GM18520 (cell line): ENCODE measurements at regions not wholly inside any gene's neighbourhood (a gene's known extent, or its start where the extent isn't known, plus 50 kb on each side); places are given as distances from the start of the nearest gene placed in this dataset.

Experiments used
- ATAC-seq: cut with Tn5 transposase; IDR thresholded peaks from one replicate; pipeline ENCODE4 v1.9.1; 2021; ENCODE audit not compliant: unreplicated experiment

DNA sequence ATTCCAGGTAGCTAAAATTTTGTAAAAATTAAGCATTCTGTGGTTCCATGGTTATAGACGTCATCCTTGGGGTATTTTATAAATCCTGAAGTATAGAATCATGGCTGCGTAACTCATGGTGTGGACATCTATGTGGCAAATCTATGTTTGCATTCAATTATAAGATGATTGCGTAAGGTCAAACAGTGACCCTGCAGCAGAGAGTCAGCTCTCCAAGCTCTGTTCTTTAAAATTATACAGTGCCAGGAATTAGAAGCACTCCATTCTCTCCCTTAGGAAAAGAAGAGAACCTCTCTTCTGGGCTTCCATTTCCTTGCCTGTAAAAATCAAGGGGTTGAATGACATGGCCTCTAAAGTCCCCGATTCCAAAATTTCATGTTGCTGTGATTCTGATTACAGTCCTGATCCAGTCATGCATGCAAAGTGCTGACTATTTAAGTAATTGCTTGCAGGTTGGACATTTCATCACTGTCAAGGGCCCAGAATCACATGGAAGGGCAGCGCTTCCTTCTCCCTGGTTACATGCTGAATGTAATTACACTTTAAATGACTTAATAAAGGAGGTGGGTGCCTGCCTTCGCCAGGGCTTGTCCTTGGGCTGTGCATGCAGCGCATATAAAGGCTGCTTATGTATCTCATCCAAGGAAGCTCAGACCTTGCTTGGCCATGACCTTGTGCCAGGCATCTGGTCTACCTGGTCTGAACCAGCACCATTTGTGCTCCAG lies 550.7 kb downstream of the TYW1 start:
- no peak for ATAC-seq

DNA sequence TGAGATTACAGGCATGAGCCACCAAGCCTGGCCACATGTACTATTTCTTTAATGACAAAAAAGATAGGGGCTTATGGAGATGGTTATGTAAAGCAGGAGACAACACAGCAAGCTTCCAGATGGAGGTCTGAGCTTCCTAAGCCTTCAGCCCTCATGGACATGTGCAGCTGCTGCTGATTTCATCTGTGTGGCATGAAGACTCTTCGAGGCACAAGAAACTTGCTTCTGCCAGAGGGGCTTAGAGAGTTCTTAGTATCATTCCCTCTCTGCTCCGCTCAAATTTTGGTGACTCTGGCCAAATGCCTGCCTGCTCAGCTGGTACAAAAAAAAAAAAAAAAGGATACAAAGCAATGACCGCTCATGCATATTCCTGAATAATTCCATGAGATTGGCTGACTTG lies 552.5 kb downstream of the TYW1 start:
- no peak for ATAC-seq

DNA sequence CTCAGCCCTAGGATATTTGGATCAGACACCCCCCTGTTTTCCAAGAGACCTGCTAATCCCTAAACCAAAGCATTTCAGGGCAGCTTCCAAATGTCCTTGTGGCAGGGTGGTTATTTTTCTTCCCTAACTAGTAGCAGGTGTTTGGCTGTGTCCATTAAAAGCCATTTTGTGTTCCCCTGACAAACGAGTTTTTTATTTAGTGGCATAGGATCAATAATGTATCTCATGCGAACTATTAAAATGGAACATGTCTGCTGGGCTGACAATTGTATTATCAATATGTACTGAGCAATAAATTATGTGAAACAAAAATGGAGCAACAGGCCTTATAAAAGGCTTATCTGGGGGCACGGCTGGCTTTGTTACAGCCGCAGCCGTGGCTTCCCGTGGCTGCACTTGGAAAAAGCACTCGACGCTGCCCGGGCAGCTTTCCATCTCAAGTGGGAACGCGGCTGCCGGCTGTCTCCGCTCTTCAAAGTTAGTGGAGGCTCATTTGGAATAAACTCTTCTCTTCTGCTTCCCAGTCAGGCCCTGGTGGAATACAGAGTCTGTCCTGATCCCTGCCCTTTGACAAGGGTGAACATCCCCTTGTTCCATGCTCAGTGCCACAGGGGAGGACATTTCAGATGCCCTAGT lies 554.3 kb downstream of the TYW1 start:
- ATAC-seq: no peak

DNA sequence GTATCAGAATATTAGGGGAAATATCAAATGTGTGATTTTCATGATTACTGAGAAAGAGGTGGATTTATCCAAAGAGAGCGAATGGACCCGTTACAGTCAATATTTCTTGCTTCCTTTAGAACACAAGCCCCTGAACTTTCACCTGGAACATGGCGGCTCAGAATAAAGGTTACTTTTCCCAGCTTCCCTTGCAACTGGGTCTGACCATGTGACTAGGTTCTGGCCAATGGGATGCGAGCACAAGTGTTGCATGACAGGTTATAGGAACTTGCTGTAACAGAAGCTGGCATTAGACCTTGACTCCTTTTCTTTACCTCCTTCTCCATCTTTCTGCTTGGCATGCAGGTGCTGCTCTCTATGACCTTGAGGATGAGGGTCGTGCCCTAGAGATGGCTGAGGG lies 556.1 kb downstream of the TYW1 start:
- no peak for ATAC-seq

DNA sequence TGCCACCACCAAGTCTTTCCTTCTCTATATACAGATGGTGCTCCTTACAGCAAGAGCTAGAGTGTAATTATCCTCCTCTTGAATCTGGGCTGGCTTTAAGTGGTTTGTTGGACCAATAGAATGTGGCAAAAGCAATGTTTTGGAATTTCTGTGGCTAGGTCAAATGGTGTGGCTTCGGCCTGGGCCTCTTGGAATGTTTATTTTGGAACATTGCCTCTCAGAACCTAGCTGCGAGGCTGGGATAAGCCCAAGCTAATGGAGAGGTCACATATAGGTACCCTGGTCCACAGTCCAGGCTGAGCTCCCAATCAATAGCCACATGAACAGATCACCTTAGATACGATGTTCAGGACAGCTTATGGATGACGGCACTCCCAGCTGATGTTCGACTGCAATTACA lies 556.7 kb downstream of the TYW1 start:
- no peak for ATAC-seq

DNA sequence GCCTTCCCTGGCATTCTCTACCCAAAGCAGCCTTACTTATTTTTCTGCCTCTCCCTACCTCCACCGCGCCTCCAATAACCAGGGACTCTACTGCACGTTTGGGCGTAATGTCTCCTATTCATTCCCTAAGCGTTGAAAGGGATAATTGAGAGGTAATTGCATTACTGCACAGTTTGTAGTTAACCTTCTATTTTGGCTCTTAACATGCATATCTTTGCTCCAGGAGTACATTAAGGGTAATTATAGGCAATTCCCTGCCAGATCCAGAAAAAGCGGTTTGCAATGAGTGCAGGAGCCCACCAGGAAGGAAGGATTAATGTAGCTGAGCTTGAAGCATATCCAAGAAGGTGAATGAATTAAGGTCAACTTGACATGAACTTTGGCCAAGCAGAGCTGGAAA lies 558.4 kb downstream of the TYW1 start:
- ATAC-seq: no peak

DNA sequence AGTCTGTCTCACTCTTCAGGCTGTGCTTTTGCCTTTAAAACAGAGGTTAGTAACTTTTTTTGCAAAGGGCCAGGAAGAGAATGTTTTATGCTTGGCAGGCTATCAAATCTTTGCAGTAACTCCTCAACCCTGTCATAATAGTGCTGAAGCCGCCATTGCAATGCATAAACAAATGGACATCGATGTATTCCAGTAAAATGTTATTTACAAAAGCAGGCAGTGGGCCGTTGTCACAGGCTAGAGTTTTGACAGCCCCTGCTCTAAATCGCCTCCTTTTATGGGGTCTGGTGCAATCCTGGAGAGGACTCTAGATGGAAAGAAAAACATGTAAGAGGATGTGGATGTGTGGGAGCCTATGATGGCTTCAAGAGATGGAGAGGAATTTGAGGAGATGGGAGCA lies 568.3 kb downstream of the TYW1 start:
- no peak for ATAC-seq

DNA sequence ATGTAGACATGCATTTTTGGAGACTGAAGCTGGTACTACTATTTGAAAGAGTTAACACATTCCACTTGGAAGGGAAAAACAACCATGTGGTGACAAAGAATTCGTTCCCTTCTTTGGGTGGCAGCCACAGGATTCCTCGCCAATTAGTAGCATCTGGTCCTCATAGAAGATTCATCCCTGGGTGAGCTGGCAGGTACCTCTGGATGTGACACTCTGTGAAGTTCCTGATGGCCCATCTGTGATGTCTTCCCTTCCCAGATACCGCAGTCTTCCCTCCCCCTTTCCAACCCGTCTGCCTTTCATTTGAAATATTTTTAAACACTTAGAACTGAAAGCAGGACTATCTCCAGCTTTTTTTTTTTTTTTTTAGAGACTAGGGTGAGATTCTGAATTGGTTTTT lies 569.5 kb downstream of the TYW1 start:
- ATAC-seq: no peak

DNA sequence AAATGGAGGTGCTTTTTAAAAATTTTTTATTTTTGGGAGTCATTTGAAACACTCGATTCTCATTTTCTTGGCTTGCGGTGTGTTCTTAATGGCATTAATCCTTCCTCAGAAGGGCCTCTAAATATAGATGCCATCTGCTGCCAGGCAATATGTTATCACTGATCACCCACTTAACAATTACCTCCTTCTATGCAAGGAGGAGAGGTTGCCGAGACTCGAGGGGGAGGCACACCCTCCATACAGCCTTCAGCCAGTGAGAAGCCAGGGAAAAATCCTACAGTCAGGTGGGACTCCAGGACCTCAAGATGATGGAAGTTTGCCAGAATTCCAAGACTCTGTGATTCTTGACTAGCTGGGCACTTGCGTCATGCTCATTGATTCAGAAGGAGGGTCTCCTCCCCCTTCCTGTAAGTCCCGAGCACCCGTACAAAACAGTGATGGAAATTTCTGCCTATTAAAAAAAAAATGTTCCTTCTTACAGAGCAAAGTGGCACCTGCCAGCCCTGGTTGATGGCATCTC lies 574.5 kb downstream of the TYW1 start:
- ATAC-seq: no peak

DNA sequence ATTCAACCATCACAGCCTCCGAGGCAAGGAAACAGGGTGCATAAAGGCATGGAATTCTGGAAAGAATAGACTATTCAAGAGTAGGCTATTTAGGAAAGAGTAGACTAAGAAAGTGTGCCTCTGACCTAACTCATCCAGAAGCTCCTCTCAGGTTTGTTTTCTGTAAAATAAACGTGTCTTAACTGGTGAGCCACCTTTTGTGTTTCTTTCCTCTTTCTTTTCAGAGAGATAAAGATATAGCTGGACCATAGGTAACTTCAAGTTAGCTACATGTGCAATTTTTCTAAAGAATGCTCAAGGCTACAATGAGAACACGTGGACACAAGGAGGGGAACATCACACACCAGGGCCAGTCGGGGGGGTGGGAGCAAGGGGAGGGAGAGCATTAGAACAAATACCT lies 577.0 kb downstream of the TYW1 start:
- no peak for ATAC-seq

DNA sequence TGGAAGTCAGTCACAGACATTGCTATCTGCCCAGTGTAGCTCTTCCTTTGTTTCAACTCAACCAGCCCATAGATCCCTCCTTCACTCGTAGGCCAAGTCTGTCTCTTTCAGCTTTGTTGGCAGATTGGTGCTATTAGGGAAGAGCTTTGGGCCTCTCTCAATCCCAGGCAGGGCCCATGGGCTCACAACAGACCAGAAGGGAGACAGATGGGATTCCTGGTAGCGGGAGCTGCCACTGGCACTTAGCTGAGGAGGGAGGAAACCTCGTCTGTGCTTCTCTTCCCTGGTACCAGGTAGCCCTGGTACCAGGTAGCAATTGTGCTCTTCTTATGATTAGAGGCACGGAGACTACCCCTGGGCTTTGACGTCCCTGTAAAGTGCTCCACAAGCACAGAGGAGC lies 592.0 kb downstream of the TYW1 start:
- no peak for ATAC-seq

DNA sequence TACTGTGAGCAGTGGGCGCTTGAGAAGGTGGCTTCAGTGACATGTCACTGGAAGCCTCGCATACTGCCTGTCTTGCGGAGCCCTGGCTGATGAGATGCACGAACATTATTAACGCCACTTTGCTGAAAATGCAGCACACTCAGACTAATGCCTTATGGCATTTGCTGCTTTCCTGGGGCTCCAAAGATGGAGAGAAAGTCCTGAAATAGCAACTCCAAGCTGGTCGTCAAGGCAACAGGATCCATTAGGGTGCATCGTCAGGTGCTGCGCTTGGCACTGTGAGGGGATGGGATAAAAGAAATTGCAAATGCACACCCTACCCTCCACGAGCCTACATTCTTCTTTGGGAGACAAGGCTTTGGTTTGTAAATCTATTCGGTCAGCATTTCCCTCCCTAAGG lies 592.5 kb downstream of the TYW1 start:
- no peak for ATAC-seq

DNA sequence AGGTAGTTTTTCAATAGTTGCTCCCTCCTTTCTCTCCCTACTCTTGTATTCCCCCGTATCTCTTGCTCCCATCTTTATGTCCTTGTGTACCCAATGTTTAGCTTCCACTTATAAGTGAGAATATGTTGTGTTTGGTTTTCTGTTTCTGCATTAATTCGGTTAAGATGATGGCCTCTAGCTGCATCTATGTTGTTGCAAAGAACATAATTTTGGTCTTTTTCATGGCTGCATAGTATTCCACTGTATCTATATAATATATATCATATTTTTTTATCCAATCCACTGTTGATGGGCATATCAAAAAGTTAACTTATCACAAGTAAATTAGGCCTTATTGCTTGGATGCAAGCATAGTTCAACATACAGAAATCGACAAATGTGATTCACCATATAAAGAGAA lies 594.0 kb downstream of the TYW1 start:
- ATAC-seq: no peak

DNA sequence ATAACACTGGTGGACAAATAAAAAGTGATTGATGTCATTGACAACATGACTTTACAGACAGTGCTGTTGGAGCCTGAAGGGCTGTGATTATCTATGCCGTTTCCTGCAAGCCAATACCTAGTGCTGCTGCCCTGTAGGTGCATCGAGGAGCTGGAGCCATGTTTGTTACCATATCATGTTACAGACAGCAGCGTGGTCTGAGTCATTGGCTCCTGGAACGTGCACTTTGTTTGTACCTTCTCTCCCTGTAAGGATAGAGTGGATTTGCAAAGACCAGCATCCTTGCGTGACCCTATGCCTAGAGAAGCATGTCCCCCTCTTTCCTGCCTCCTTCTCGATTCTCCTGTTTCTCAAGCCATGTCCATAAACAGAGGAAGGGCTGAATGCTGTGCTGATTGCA lies 597.2 kb downstream of the TYW1 start:
- ATAC-seq: no peak

DNA sequence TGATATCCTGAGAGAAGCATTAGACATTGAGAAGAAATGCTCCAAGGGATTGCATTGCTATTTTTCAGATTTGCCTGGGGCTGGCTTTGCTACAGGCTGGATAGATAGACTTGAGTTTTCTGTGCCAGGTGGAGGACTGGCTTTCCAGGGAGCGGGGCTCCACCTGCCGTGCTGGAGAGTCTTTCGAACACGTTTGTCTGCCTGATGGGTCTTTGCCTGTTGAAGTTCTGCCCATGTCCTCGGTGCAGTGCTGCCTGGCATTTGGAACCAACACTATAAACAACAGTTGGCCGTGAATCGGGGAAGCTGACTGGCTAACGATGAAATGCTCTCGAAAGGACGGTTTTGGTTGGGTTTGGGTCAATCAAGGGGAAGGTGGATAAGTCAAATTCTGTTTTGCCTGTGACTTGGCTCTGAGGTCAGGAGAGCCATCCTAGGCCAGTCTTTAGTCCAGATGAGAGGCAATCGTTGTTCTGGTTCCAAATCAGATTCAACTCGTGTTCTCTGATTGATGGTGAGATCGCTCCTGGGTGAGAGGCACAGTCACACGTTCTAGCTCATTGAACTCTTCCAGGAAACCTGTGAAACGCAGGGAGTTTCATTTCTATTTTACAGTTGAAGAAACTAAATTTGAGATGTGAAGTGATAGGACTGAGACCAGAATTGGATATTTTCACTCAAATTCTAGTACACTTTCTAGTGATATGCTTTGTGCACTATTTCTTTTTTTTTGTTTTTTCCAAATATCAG lies 599.0 kb downstream of the TYW1 start:
- ATAC-seq: no peak

DNA sequence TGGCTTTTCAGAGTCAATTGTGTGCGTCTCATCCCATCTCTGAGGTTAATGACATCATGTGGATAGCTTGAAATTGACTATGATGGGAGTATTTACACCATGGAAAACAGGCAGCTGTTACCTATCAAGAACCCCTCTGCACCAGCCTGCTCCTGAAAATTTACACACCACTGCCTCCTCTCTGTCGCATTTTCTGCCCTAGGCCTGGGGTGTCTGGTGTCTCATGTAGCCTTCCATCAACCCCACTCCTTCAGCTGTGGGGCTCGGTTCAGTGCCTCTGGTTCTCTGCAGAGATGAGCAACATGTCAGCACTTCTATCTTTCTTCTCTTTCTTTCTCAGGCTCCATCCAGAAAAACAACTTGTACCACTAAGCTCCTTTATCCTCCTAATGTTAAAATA lies 600.5 kb downstream of the TYW1 start:
- ATAC-seq: no peak

DNA sequence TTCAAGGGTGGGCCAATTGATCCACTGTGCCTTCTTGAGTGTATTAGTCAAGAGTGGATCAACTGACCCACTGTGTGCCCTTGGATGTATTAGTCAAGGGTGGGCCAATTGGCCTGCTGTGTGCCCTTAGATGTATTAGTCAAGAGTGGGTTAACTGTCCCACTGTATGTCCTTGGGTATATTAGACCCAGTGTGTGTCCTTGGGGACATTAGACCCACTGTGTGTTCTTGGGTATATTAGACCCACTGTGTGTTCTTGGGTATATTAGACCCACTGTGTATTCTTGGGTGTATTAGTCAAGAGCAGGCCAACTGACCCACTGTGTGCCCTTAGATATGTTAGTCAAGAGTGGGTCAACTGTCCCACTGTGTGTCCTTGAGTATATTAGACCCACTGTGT lies 601.8 kb downstream of the TYW1 start:
- ATAC-seq: no peak

DNA sequence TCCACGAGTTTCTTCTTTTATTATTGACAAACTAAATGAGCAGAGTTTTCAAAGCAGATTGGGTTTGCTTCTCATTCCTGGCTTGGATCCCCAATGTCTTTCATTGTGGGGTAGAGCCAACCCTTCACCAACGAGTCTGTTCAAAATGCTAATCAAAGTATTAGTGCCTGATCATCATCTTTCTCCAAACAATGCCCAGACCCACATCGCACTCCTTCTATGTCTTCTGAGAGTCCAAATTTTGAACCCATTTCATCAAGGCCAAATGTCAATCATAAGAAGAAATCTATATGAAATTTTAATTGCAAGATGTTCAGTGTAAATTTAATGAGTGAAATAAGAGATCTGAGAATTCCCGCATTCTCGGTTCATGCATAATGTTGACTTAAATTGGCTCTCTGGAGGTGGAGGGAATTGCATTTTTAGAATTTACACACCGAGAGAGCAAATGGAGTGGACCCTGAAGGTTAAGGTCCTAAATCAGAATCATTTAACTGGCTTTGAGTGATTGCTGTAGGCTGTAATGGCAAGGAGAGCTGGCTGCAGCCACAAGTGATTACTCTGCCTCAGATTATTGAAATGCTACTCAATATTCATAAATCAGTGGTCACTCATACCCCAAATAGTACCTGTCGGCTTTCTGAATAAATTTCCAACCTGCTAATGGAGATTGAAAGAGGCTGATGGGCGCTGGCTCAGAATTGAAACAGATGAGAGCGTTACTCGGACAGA lies 602.9 kb downstream of the TYW1 start:
- no peak for ATAC-seq

DNA sequence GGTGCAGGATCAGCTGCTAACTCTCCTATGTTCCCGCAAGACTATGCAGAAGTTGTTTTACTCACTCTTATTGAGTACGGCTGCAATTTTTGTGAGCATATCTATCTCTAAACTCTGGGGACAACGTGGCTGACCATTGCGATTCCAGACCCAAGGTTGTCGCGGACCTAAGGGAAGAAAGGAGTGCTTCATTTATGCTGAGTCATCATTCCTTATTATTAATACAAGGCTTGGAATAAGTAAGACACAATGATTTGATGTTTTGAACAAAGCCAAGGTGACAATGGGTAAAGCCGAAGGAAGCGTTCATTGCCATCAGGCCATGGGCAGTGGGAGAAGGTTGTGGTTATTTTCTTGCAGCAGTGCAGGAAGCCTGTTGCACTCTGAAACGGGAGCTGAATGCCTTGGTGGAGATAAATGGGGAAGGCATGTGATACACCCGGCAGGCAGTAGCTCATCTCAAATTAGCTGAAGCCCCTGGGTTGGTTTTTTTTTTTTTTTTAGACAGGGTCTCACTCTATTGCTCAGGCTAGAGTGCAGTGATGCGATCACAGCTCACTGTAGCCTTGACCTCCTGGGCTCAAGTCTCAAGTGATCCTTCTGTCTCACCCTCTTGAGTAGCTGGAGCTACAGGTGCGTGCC lies 605.7 kb downstream of the TYW1 start:
- ATAC-seq: no peak

DNA sequence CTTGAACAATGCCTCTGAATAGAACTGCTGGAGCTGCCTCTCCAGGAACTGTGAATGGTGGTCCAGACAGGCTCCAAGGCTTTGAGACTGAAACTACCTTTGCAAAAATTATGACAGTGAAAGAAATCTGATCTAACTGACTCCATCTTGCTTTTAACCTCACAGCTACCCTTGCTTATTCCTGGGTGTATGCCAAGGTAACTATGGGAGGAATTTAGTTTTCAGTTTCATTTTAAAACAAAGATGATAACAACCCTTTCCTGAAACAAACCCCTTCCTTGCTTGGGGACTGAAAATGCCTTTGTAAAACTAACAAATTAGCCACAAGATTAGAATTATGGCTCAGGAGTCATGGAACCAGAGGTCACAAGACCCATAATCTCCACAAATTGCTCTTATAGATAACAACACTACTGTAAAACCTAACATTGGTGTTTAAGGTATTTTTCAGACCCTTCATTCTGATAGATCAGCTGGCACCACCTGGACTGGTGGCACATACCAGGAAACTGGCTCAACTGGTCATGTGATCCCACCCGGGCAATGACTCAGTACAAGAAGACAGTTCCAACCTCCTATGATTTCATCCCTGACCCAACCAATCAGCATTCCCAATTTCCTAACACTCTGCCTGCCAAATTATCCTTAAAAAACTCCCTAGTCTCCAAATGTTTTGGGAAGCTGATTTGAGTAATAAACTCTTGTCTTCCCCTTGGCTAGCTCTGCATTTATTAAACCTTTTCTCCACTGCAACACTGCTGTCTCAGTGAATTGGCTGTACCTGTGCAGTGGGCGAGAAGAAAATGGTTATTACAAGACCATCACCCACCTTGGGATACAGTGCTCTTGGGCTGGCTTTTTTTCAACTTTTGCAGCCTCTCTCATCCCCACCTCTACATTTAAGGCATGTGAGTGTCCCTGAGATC lies 608.1 kb downstream of the TYW1 start:
- no peak for ATAC-seq
